Testis (tissue), 2 donors: ENCODE measurements at regions not wholly inside any gene's neighbourhood (a gene's known extent, or its start where the extent isn't known, plus 50 kb on each side); places are given as distances from the start of the nearest gene placed in this dataset.

Experiments
- DNase-seq: peaks from one replicate; pipeline ENCODE4 v3.0.0-alpha.2; 2019
- H3K27ac ChIP-seq, 2 donors: fragments of 200-600 bp; sonication (generic); one replicate each; pipeline ENCODE4 v1.5.1; 2019
- H3K27me3 ChIP-seq: fragments of 200-600 bp; sonication (generic); one replicate; pipeline ENCODE4 v1.5.1; 2019
- H3K36me3 ChIP-seq: fragments of 200-600 bp; sonication (generic); one replicate; pipeline ENCODE4 v1.5.1; 2017; ENCODE audit warnings: low read depth; ENCODE audit errors: missing control alignments
- H3K4me1 ChIP-seq: fragments of 200-600 bp; sonication (generic); one replicate; pipeline ENCODE4 v1.5.1; 2019
- H3K4me3 ChIP-seq, 2 donors: fragments of 200-600 bp; sonication (generic); one replicate each; pipeline ENCODE4 v1.5.1; 2017 to 2019
- H3K9me3 ChIP-seq: fragments of 200-600 bp; sonication (generic); one replicate; pipeline ENCODE4 v1.5.1; 2017
- POLR2A ChIP-seq: fragments of 450-650 bp; IDR thresholded peaks from one replicate; pipeline ENCODE4 v1.6.1; 2017; ENCODE audit warnings: antibody characterized with exemption, mild to moderate bottlenecking, moderate library complexity
- WGBS, 2 donors: methylation state at CpG; one replicate each; pipeline ENCODE4 v1.1.5; 2018; 5-methylcytosine and 5-hydroxymethylcytosine counted together
- intact Hi-C: fragments of 100-400 bp; cut with DNase I; formaldehyde crosslinking; loops from one replicate; pipeline ENCODE4 v1.15.1; 2023; ENCODE audit warnings: low total_unique reads
- TF ChIP-seq, protein P1 (sequence below), 3 experiments: fragments of 450-650 bp in 2 of 3; fragments of 200-600 bp in 1 of 3; sonication (generic) in 1 of 3; IDR thresholded peaks; one replicate each; pipeline ENCODE4 v1.5.1; 2016 to 2019; ENCODE audit warnings: antibody characterized with exemption in 3 of 3, mild to moderate bottlenecking in 2 of 3, moderate library complexity in 1 of 3

DNA sequence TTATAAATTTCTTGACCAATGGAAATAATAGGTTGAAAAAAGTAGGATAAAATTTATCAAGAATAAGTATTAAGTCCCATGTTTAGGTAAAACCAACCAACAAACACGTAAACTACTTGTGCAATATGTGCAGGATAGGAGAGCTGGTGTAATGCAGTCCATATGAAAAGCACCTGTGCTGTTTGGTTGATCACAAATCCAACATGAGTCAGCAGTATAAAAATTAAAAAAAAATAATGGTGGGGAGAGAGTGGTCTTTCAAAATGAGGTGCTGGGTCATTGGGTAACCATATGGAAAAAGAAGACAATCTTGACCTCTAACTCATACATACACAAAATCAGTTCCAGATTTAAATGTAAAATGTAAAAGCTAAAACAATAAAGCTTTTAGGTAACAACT is 181.8 kb downstream of the HS3ST3B1 start:
- TF ChIP-seq, protein P1, sequence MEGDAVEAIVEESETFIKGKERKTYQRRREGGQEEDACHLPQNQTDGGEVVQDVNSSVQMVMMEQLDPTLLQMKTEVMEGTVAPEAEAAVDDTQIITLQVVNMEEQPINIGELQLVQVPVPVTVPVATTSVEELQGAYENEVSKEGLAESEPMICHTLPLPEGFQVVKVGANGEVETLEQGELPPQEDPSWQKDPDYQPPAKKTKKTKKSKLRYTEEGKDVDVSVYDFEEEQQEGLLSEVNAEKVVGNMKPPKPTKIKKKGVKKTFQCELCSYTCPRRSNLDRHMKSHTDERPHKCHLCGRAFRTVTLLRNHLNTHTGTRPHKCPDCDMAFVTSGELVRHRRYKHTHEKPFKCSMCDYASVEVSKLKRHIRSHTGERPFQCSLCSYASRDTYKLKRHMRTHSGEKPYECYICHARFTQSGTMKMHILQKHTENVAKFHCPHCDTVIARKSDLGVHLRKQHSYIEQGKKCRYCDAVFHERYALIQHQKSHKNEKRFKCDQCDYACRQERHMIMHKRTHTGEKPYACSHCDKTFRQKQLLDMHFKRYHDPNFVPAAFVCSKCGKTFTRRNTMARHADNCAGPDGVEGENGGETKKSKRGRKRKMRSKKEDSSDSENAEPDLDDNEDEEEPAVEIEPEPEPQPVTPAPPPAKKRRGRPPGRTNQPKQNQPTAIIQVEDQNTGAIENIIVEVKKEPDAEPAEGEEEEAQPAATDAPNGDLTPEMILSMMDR (IDR thresholded peaks at IDR 0.05), result no peak
- no peak for TF ChIP-seq POLR2A
- no peaks in the 10 kb centered on the region for H3K9me3 ChIP-seq
- intact Hi-C loops, result no loop called here
- 97% methylated on average over 1 of the region's 1 CpG for WGBS, 2 donors
- H3K27me3 ChIP-seq, result no peaks in the 10 kb centered on the region
- no peaks in the 10 kb centered on the region for H3K4me1 ChIP-seq
- no peak overlapping the region for H3K4me3 ChIP-seq
- H3K36me3 ChIP-seq, result no peaks in the 10 kb centered on the region
- H3K27ac ChIP-seq, result no peak overlapping the region
- no peak for DNase-seq

DNA sequence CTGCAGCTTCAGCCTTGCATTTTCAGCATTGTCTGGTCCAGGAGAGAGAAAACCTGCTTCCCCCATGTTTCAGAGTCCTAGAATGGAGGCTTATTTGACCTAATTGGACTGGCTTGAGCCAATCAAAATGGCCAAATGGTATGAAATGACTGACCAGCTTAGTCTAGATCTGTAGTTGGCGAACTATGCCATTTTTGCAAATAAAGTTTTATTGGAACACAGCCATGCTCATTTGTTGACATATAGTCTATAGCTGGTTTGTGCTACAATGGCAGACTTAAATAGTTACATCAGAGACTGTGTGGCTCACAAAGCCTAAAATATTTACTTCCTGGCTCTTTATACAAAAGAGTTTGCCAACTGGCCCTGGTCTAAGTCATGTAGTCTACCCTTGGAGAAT is 180.8 kb downstream of the HS3ST3B1 start:
- TF ChIP-seq POLR2A, result no peak
- TF ChIP-seq, protein P1 (IDR thresholded peaks at IDR 0.05), result no peak
- no peaks in the 10 kb centered on the region for H3K27me3 ChIP-seq
- no peaks in the 10 kb centered on the region for H3K36me3 ChIP-seq
- H3K4me3 ChIP-seq, result no peak overlapping the region
- intact Hi-C loops, result no loop called here
- H3K9me3 ChIP-seq, result no peaks in the 10 kb centered on the region
- no peak overlapping the region for H3K27ac ChIP-seq
- H3K4me1 ChIP-seq, result no peaks in the 10 kb centered on the region
- no peak for DNase-seq
- 88 to 91% methylated on average over 1 of the region's 1 CpG for WGBS, 2 donors

DNA sequence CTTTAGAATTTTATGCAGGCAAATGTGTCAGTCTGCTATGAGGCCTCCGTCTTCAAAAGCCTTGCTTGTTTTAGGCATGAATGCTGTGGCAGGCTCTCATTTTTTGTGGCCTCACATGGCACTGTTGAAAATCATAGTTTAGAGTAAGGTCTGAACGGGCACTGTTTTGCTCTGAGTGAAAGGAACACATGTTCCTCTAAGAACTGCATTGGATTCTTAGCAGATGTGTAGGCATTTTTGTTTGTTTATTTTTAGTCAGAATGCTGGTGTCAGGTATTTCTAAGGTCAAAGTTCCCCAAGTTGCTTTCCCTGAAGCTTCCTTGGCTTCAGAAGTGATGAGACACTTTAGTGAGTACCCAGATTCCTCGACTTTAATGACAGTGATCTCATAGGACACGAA is 173.7 kb downstream of the HS3ST3B1 start:
- Histone ChIP-seq H3K9me3 (no peaks in the 10 kb centered on the region), H3K27ac (no peak overlapping the region), H3K36me3 (no peaks in the 10 kb centered on the region), H3K4me3 (no peak overlapping the region), H3K27me3 (no peaks in the 10 kb centered on the region), H3K4me1 (no peaks in the 10 kb centered on the region)
- no peak for DNase-seq
- 88 to 91% methylated on average over 4 of the region's 4 CpGs for WGBS, 2 donors
- TF ChIP-seq POLR2A, result no peak
- TF ChIP-seq, protein P1 (IDR thresholded peaks at IDR 0.05), result no peak
- intact Hi-C loops, result no loop called here

DNA sequence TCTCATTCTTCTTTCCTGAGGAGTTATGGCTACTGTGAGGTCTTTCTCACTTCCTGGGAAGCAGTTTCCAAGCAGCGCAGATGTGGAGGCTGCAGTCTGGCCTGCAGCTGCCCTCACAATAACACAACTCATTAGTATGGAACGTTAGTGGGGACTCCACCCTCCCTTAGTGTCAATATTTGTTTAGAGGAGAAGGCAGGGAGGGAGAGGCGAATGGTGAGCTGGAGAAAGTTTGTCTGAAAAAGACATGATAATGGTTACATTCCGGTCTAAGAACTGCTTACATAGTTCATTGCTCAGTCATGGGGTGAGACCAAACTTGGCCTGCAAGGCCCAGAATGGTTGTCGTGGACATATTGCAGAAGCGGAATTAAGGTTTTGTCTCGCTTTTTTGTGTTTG is 170.2 kb downstream of the HS3ST3B1 start:
- intact Hi-C loops, result no loop called here
- no peaks in the 10 kb centered on the region for H3K4me1 ChIP-seq
- H3K4me3 ChIP-seq, result no peak overlapping the region
- no peaks in the 10 kb centered on the region for H3K27me3 ChIP-seq
- no peak overlapping the region for H3K27ac ChIP-seq
- WGBS, 2 donors, result 48 to 53% methylated on average over 7 of the region's 7 CpGs
- H3K36me3 ChIP-seq, result no peaks in the 10 kb centered on the region
- TF ChIP-seq POLR2A, result no peak
- TF ChIP-seq, protein P1 (IDR thresholded peaks at IDR 0.05), result no peak
- H3K9me3 ChIP-seq, result no peaks in the 10 kb centered on the region
- no peak for DNase-seq

DNA sequence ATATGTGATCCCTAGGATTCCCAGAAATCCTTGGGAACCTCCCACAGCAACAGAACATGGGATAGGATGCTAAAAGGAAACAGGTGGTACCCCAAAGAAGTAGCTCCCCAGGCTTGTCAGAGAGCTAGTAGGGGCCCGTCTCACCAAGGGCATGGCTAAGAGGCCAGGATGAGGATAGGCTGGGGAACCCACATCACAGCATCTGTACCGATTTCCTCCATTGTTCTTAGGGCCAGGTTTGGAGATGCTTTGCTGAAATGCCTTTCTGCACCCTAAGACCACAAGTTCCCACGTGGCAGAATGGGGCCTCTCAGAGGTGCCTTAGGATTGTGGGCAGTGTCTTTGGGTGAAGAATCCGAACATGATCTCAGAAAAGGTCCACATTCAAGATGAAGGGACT is 169.5 kb downstream of the HS3ST3B1 start:
- no peak for TF ChIP-seq POLR2A
- TF ChIP-seq, protein P1 (IDR thresholded peaks at IDR 0.05), result no peak
- Histone ChIP-seq H3K27ac (no peak overlapping the region), H3K4me3 (no peak overlapping the region), H3K27me3 (no peaks in the 10 kb centered on the region), H3K9me3 (no peaks in the 10 kb centered on the region), H3K36me3 (no peaks in the 10 kb centered on the region), H3K4me1 (no peaks in the 10 kb centered on the region)
- no peak for DNase-seq
- 88 to 89% methylated on average over 4 of the region's 4 CpGs for WGBS, 2 donors
- intact Hi-C loops, result no loop called here
